Activated CD8-positive, alpha-beta T cell treated with anti-CD3 and anti-CD28 coated beads for 36 hours (primary cell): ENCODE measurements at regions not wholly inside any gene's neighbourhood (a gene's known extent, or its start where the extent isn't known, plus 50 kb on each side); places are given as distances from the start of the nearest gene placed in this dataset.

Source experiments
- ATAC-seq: fragments of 200-7000 bp; cut with Tn5 transposase; one replicate; pipeline ENCODE4 v1.10.0; 2021; ENCODE audit warnings: mild to moderate bottlenecking, moderate library complexity
- CTCF ChIA-PET: fragments of 350-600 bp; sonication (Branson Sonifier 250); formaldehyde crosslinking; loops from one replicate; lab custom pipeline; 2021; ENCODE audit warnings: antibody characterized with exemption; lab: Charles Lee
- POLR2A ChIA-PET: fragments of 350-600 bp; sonication (Branson Sonifier 250); formaldehyde crosslinking; loops from one replicate; lab custom pipeline; 2021; ENCODE audit warnings: antibody characterized with exemption; lab: Charles Lee
- DNase-seq: peaks from one replicate; pipeline ENCODE4 v3.0.0-alpha.2; 2020
- H3K27ac Mint-ChIP-seq: one replicate; pipeline ENCODE4 v1.8.0; 2021; ENCODE audit warnings: mild to moderate bottlenecking, mixed read lengths
- H3K27me3 Mint-ChIP-seq: one replicate; pipeline ENCODE4 v1.8.0; 2021; ENCODE audit warnings: mixed read lengths
- H3K36me3 Mint-ChIP-seq: one replicate; pipeline ENCODE4 v1.8.0; 2021; ENCODE audit warnings: low read depth, mixed read lengths
- H3K4me1 Mint-ChIP-seq: one replicate; pipeline ENCODE4 v1.8.0; 2021; ENCODE audit warnings: low read depth, mixed read lengths
- H3K4me3 Mint-ChIP-seq: one replicate; pipeline ENCODE4 v1.8.0; 2021; ENCODE audit warnings: mild to moderate bottlenecking, moderate library complexity, mixed read lengths
- H3K9me3 Mint-ChIP-seq: one replicate; pipeline ENCODE4 v1.8.0; 2021; ENCODE audit warnings: mixed read lengths
- intact Hi-C: fragments of 100-400 bp; cut with micrococcal nuclease; formaldehyde crosslinking; loops from one replicate; pipeline ENCODE4 v1.10.0; 2022
- TF ChIP-seq, protein P1 (sequence below): fragments of 200-600 bp; IDR thresholded peaks from one replicate; pipeline ENCODE4 v1.8.0; 2022; ENCODE audit warnings: antibody characterized with exemption, mild to moderate bottlenecking

DNA sequence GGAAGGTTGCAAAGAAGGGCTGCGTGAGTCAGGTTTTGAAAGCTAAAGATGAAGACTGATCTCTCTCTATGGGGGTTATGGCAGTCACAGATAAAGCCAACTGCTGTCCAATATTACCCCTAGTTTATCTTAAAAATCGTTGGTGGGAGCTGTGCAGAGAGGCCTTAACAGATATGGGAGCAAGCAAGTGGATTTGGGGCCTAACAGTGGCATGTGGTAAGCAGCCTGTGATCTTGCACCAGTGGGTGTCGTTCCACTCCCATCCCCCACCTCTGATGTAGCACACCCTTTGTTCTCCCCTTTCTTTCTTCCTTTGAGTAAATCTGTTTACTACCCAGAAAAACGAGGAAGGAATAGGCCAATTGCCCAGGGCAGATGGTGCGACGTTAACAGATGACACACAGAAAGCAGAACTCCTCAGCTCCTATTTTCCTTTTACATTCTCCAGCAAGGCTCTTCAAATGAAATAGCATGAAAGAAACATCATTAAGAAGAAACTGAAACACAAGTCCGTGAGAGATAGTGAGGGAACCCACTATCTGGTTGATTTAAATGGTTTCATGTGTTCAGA lies 274.1 kb upstream of the CITED2 start:
- H3K4me1 Mint-ChIP-seq = no peaks in the 10 kb centered on the region
- DNase-seq (no peak), ATAC-seq (no peak)
- TF ChIP-seq, protein P1, sequence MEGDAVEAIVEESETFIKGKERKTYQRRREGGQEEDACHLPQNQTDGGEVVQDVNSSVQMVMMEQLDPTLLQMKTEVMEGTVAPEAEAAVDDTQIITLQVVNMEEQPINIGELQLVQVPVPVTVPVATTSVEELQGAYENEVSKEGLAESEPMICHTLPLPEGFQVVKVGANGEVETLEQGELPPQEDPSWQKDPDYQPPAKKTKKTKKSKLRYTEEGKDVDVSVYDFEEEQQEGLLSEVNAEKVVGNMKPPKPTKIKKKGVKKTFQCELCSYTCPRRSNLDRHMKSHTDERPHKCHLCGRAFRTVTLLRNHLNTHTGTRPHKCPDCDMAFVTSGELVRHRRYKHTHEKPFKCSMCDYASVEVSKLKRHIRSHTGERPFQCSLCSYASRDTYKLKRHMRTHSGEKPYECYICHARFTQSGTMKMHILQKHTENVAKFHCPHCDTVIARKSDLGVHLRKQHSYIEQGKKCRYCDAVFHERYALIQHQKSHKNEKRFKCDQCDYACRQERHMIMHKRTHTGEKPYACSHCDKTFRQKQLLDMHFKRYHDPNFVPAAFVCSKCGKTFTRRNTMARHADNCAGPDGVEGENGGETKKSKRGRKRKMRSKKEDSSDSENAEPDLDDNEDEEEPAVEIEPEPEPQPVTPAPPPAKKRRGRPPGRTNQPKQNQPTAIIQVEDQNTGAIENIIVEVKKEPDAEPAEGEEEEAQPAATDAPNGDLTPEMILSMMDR = no peak
- H3K9me3 Mint-ChIP-seq = no peaks in the 10 kb centered on the region
- ChIA-PET CTCF (no interaction called here), POLR2A (no interaction called here)
- intact Hi-C loops = no loop called here
- peaks cover 4% of the 10 kb centered on the region for H3K27me3 Mint-ChIP-seq
- no peak overlapping the region for H3K4me3 Mint-ChIP-seq
- no peak overlapping the region for H3K27ac Mint-ChIP-seq
- H3K36me3 Mint-ChIP-seq = no peaks in the 10 kb centered on the region

DNA sequence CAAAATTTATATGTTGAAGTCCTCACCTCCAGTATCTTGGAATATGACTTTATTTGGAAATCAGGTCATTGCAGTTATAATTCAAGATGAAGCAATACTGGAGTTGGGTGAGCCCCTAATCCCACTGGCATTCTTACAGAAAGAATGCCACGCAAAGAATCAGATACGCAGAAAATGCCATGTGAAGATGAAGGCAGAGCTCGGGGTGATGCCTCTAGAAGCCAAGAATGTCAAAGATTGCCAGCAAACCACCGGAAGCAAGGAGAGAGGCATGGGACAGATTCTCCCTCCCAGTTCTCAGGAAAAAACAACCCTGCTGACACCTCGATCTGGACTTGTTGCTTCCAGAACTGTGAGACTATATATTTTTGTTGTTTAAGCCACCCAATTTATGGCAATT lies 273.4 kb upstream of the CITED2 start:
- Mint-ChIP-seq H3K4me3 (no peak overlapping the region), H3K27me3 (peaks cover 4% of the 10 kb centered on the region), H3K4me1 (no peaks in the 10 kb centered on the region), H3K27ac (no peak overlapping the region), H3K36me3 (no peaks in the 10 kb centered on the region), H3K9me3 (no peaks in the 10 kb centered on the region)
- POLR2A ChIA-PET = no interaction called here
- intact Hi-C loops = no loop called here
- DNase-seq (no peak), ATAC-seq (no peak)
- CTCF ChIA-PET = no interaction called here
- TF ChIP-seq, protein P1 = no peak

DNA sequence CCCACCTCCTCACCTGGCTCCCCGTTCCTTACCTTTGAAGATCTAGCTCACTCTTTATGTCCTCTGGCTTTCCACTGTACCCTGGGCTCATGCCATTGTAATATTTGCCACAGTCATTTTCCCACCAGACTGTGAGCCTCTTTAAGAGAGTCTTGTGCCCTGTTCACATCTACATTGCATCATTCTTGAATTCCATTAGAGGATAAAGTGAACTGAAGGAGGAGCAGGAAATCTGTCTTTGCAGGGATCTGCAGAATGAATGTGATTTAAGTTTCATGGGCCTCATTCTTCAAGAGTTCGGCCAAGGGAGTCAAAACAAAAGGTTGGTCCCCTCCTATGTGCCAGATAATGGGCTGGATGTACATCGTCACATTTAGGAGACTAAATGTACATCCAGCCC lies 272.6 kb upstream of the CITED2 start:
- no peak overlapping the region for H3K27ac Mint-ChIP-seq
- ChIA-PET CTCF (no interaction called here), POLR2A (no interaction called here)
- H3K9me3 Mint-ChIP-seq = no peaks in the 10 kb centered on the region
- ATAC-seq = no peak
- H3K4me3 Mint-ChIP-seq = no peak overlapping the region
- TF ChIP-seq, protein P1 = no peak
- DNase-seq = no peak
- no peaks in the 10 kb centered on the region for H3K36me3 Mint-ChIP-seq
- peaks cover 4% of the 10 kb centered on the region for H3K27me3 Mint-ChIP-seq
- intact Hi-C loops = no loop called here
- no peaks in the 10 kb centered on the region for H3K4me1 Mint-ChIP-seq

DNA sequence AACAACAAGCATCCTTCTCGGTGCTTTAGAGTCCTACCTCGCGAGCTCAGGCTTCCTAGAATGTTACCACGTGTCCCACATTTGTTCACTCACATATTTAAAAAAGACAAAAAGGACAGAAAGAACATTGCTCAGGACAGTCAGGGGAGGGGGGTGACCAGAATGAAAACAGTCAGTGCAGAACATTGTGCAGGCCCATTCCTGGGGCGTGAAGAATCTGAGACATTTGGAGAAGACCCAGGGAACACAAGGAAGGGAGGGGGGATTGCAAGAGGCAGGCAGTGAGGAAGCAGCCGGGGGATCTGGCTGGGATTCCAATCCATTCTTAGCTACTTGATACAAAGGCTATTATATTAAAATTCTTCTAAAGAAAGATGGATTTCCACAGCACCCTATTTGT lies 270.4 kb upstream of the CITED2 start:
- no peak for ATAC-seq

DNA sequence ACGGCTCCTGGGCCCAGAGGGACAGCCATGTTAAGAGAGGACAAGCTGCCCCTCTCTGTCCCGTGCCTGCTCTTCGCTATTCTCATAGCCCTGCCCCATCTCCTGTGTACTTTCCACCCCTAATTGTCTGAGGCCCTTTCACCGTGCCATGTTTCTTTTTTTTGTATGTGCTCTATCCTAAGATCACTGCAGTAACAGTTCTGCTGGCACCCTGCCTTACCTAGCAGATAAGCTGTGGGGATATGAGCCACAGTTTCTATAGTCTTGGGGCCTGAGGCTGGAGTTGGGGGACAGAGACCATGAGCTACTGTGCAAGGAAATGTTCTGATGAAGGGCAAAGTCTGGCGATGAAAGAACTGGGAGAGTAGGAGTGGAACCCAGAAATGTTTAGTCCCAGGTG lies 269.5 kb upstream of the CITED2 start:
- Mint-ChIP-seq H3K36me3 (no peaks in the 10 kb centered on the region), H3K27ac (no peak overlapping the region), H3K4me1 (peaks cover 7% of the 10 kb centered on the region), H3K9me3 (no peaks in the 10 kb centered on the region), H3K27me3 (peaks cover 4% of the 10 kb centered on the region), H3K4me3 (no peak overlapping the region)
- POLR2A ChIA-PET = no interaction called here
- CTCF ChIA-PET = no interaction called here
- intact Hi-C loops = no loop called here
- ATAC-seq (no peak), DNase-seq (no peak)
- TF ChIP-seq, protein P1 = no peak

More for the DNA sequence above, 270.4 kb upstream of the CITED2 start:
- H3K36me3 Mint-ChIP-seq = no peaks in the 10 kb centered on the region
- no peak overlapping the region for H3K27ac Mint-ChIP-seq
- ChIA-PET CTCF (interaction anchor here (0.9 kb wide), 1 partner anchor 442 kb away, joined by 3 read pairs; no protein-coding TSS in a partner anchor), POLR2A (interaction anchor here (1.1 kb wide), 1 partner anchor 26 kb away, joined by 3 read pairs; no protein-coding TSS in a partner anchor)
- H3K27me3 Mint-ChIP-seq = peaks cover 6% of the 10 kb centered on the region
- intact Hi-C loops = no loop called here
- no peak for DNase-seq
- peaks cover 7% of the 10 kb centered on the region for H3K4me1 Mint-ChIP-seq
- TF ChIP-seq, protein P1 = no peak
- no peaks in the 10 kb centered on the region for H3K9me3 Mint-ChIP-seq
- no peak overlapping the region for H3K4me3 Mint-ChIP-seq
